Keratinocyte (primary cell): ENCODE measurements at regions not wholly inside any gene's neighbourhood (a gene's known extent, or its start where the extent isn't known, plus 50 kb on each side); places are given as distances from the start of the nearest gene placed in this dataset.

Experiments
- DNase-seq: peaks from one replicate; pipeline ENCODE4 v3.0.0-alpha.2; 2011; ENCODE audit warnings: low read depth, missing footprints, low spot score
- FAIRE-seq: peaks from 2 replicates; lab custom pipeline; 2011; peaks lifted over from hg19 to GRCh38; lab: Jason Lieb, UNC
- H2AFZ ChIP-seq: 2 replicates; pipeline ENCODE4 v1.6.0; 2012; ENCODE audit warnings: low read length, control low read depth, inconsistent platforms; ENCODE audit not compliant: control insufficient read depth
- H3K27ac ChIP-seq: 2 replicates; pipeline ENCODE4 v1.5.1; 2011; ENCODE audit warnings: low read length; ENCODE audit not compliant: control insufficient read depth, insufficient read depth
- H3K27me3 ChIP-seq: 3 replicates; pipeline ENCODE4 v1.6.0; 2011; ENCODE audit warnings: low read length; ENCODE audit not compliant: control insufficient read depth, insufficient read depth; ENCODE audit errors: extremely low read depth
- H3K36me3 ChIP-seq, 2 experiments: 2 replicates in 1 of 2; 3 replicates in 1 of 2; pipeline ENCODE4 v1.5.1; 2011; ENCODE audit warnings: low read length in 2 of 2, mild to moderate bottlenecking in 1 of 2; ENCODE audit not compliant: control insufficient read depth in 2 of 2, insufficient read depth in 2 of 2; ENCODE audit errors: extremely low read depth in 1 of 2
- H3K4me1 ChIP-seq: 3 replicates; pipeline ENCODE4 v1.5.1; 2011; ENCODE audit warnings: low read length; ENCODE audit not compliant: control insufficient read depth, insufficient read depth; ENCODE audit errors: extremely low read depth
- H3K4me2 ChIP-seq: 3 replicates; pipeline ENCODE4 v1.6.0; 2011; ENCODE audit warnings: low read depth, low read length; ENCODE audit not compliant: control insufficient read depth, insufficient read depth; ENCODE audit errors: extremely low read depth
- H3K4me3 ChIP-seq, 3 experiments: fragments of 200-600 bp in 1 of 3; sonication (generic) in 1 of 3; 2 replicates in 2 of 3; 3 replicates in 1 of 3; pipeline ENCODE4 v1.5.1; 2011 to 2016; ENCODE audit warnings: low read length in 3 of 3, mild to moderate bottlenecking in 3 of 3, control low read depth in 2 of 3, inconsistent platforms in 1 of 3, low read depth in 1 of 3, mixed read lengths in 1 of 3, mixed run types in 1 of 3, moderate library complexity in 1 of 3; ENCODE audit not compliant: control insufficient read depth in 2 of 3, insufficient read depth in 2 of 3; ENCODE audit errors: extremely low read depth in 1 of 3
- H3K79me2 ChIP-seq: 2 replicates; pipeline ENCODE4 v1.6.0; 2012; ENCODE audit warnings: low read length; ENCODE audit not compliant: control insufficient read depth, insufficient read depth
- H3K9ac ChIP-seq: 3 replicates; pipeline ENCODE4 v1.6.0; 2011; ENCODE audit warnings: low read length; ENCODE audit not compliant: control insufficient read depth, insufficient read depth; ENCODE audit errors: extremely low read depth
- H3K9me1 ChIP-seq: 3 replicates; pipeline ENCODE4 v1.6.0; 2011; ENCODE audit warnings: low read length; ENCODE audit not compliant: control insufficient read depth, insufficient read depth; ENCODE audit errors: extremely low read depth
- H3K9me3 ChIP-seq: 2 replicates; pipeline ENCODE4 v1.5.1; 2012; ENCODE audit warnings: low read depth, low read length; ENCODE audit not compliant: control insufficient read depth
- H4K20me1 ChIP-seq: 3 replicates; pipeline ENCODE4 v1.6.0; 2011; ENCODE audit warnings: low read length; ENCODE audit not compliant: control insufficient read depth, insufficient read depth; ENCODE audit errors: extremely low read depth
- EZH2 ChIP-seq: IDR thresholded peaks from one replicate; pipeline ENCODE4 v1.6.1; 2012; ENCODE audit warnings: inconsistent platforms, mild to moderate bottlenecking, low read length, moderate library complexity
- dilution Hi-C: fragments of 300-500 bp; cut with MboI; formaldehyde crosslinking; loops from one replicate; pipeline ENCODE4 v1.7.0; 2020; ENCODE audit warnings: low sequenced_read_pairs; ENCODE audit not compliant: extremely low pct_ligation_motif_present
- TF ChIP-seq, protein P1 (sequence below), 3 experiments: IDR thresholded peaks in 1 of 3; conservative IDR thresholded peaks in 1 of 3; optimal IDR thresholded peaks in 1 of 3; 2 replicates in 2 of 3; 3 replicates in 1 of 3; pipeline versions ENCODE3 to v1.5.1; 2011; ENCODE audit warnings: low read length in 3 of 3, mild to moderate bottlenecking in 3 of 3, moderate library complexity in 2 of 3, control low read depth in 1 of 3, inconsistent platforms in 1 of 3; ENCODE audit not compliant: insufficient read depth in 2 of 3; ENCODE audit errors: extremely low read depth in 1 of 3

DNA sequence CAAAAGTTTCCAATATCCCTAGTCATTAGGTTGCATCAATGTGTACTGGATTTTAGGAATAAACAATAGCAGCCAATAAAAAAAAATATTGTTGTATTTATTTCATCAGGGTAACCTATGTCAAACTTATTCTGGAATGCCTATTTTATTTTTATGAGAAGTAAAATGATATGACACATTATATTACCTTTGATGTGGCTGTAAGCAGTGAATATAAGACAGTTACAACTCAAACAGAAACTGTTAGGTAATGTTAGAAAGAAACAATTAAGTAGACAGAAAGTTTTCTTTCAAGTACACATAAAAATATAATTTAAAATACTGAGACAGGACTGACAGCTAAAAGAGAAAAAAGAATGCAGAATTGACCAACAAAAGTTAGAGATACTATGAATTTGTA, 65.5 kb downstream of the GNG10 start:
- dilution Hi-C loops = no loop called here
- peaks cover 20% of the 10 kb centered on the region for H3K4me1 ChIP-seq
- no peak for FAIRE-seq
- H3K27ac ChIP-seq = no peak overlapping the region
- no peak overlapping the region for H3K4me3 ChIP-seq
- TF ChIP-seq, protein P1, sequence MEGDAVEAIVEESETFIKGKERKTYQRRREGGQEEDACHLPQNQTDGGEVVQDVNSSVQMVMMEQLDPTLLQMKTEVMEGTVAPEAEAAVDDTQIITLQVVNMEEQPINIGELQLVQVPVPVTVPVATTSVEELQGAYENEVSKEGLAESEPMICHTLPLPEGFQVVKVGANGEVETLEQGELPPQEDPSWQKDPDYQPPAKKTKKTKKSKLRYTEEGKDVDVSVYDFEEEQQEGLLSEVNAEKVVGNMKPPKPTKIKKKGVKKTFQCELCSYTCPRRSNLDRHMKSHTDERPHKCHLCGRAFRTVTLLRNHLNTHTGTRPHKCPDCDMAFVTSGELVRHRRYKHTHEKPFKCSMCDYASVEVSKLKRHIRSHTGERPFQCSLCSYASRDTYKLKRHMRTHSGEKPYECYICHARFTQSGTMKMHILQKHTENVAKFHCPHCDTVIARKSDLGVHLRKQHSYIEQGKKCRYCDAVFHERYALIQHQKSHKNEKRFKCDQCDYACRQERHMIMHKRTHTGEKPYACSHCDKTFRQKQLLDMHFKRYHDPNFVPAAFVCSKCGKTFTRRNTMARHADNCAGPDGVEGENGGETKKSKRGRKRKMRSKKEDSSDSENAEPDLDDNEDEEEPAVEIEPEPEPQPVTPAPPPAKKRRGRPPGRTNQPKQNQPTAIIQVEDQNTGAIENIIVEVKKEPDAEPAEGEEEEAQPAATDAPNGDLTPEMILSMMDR (optimal IDR thresholded peaks at IDR 0.05 in 1 of 3, IDR thresholded peaks at IDR 0.05 in 1 of 3, conservative IDR thresholded peaks at IDR 0.05 in 1 of 3; ENCODE audit: extremely low read depth in 1 of 3, insufficient read depth in 2 of 3, low read length in 3 of 3) = no peak
- TF ChIP-seq EZH2 = no peak
- DNase-seq = no peak
- no peaks in the 10 kb centered on the region for H3K79me2 ChIP-seq
- no peaks in the 10 kb centered on the region for H3K27me3 ChIP-seq
- no peaks in the 10 kb centered on the region for H4K20me1 ChIP-seq
- H2AFZ ChIP-seq = no peak overlapping the region
- no peaks in the 10 kb centered on the region for H3K9me1 ChIP-seq
- no peak overlapping the region for H3K9ac ChIP-seq
- H3K36me3 ChIP-seq = no peaks in the 10 kb centered on the region
- no peak overlapping the region for H3K4me2 ChIP-seq
- H3K9me3 ChIP-seq = peaks cover 7% of the 10 kb centered on the region

DNA sequence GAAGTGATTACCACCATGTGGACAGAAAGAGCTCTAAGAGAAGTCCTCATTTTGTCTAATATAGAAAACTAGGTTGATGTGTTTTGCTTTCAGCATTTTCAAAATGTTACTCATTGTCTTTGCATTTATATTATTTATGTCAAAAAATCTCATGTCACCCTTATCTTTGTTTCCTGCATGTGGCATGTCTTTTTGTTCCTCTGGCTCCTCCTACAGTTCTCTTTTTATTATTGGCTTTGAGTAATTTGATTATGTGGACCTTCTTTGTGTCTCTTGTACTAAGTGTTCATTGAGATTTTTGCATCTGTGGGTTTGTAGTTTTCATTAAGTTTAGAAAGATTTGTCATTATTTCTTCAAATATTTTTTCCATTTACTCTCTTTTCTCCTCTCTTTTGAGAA, 58.8 kb downstream of the GNG10 start:
- Histone ChIP-seq H2AFZ (no peak overlapping the region), H3K4me2 (no peak overlapping the region), H3K9me1 (no peaks in the 10 kb centered on the region), H3K4me1 (no peaks in the 10 kb centered on the region), H3K4me3 (no peak overlapping the region), H3K79me2 (no peaks in the 10 kb centered on the region), H3K27ac (no peak overlapping the region), H3K9me3 (no peaks in the 10 kb centered on the region), H3K9ac (no peak overlapping the region), H3K36me3 (no peaks in the 10 kb centered on the region), H4K20me1 (no peaks in the 10 kb centered on the region), H3K27me3 (no peaks in the 10 kb centered on the region)
- no peak for FAIRE-seq
- dilution Hi-C loops = no loop called here
- TF ChIP-seq, protein P1 (optimal IDR thresholded peaks at IDR 0.05 in 1 of 3, IDR thresholded peaks at IDR 0.05 in 1 of 3, conservative IDR thresholded peaks at IDR 0.05 in 1 of 3; ENCODE audit: extremely low read depth in 1 of 3, insufficient read depth in 2 of 3, low read length in 3 of 3) = no peak
- no peak for TF ChIP-seq EZH2
- DNase-seq = no peak
